ENCODE measurements at regions not wholly inside any gene's neighbourhood (a gene's known extent, or its start where the extent isn't known, plus 50 kb on each side); places are given as distances from the start of the nearest gene placed in this dataset.

GRCh38 chr13:97866346-97866745, 87.1 kb upstream of the IPO5 start:
- no peak overlapping the region for H3K4me3 ChIP-seq (ENCODE audit: low read depth, low read length)
- no peak for TF ChIP-seq CTCF (IDR thresholded peaks at IDR 0.05; ENCODE audit: borderline replicate concordance, insufficient read depth, low read depth, low read length)

GRCh38 chr13:97866751-97867150, 86.7 kb upstream of the IPO5 start:
- no peak overlapping the region for H3K4me3 ChIP-seq (ENCODE audit: low read depth, low read length)
- no peak for TF ChIP-seq CTCF (IDR thresholded peaks at IDR 0.05; ENCODE audit: borderline replicate concordance, insufficient read depth, low read depth, low read length)

- H3K4me3 ChIP-seq (ENCODE audit: low read depth, low read length), result no peak overlapping the region
- TF ChIP-seq CTCF (IDR thresholded peaks at IDR 0.05; ENCODE audit: borderline replicate concordance, insufficient read depth, low read depth, low read length), result no peak
Measured at GRCh38 chr13:97873398-97873797, 80.1 kb upstream of the IPO5 start.

GRCh38 chr13:97875218-97875617, 78.3 kb upstream of the IPO5 start:
- TF ChIP-seq CTCF (IDR thresholded peaks at IDR 0.05; ENCODE audit: borderline replicate concordance, insufficient read depth, low read depth, low read length), result no peak
- H3K4me3 ChIP-seq (ENCODE audit: low read depth, low read length), result no peak overlapping the region

- TF ChIP-seq CTCF (IDR thresholded peaks at IDR 0.05; ENCODE audit: borderline replicate concordance, insufficient read depth, low read depth, low read length), result no peak
- H3K4me3 ChIP-seq (ENCODE audit: low read depth, low read length), result no peak overlapping the region
Measured at GRCh38 chr13:97875911-97876310, 77.6 kb upstream of the IPO5 start.

- no peak overlapping the region for H3K4me3 ChIP-seq (ENCODE audit: low read depth, low read length)
- TF ChIP-seq CTCF (IDR thresholded peaks at IDR 0.05; ENCODE audit: borderline replicate concordance, insufficient read depth, low read depth, low read length), result no peak
Measured at GRCh38 chr13:97878431-97879375, 74.8 kb upstream of the IPO5 start.
